GM19438 (cell line): ENCODE measurements at regions not wholly inside any gene's neighbourhood (a gene's known extent, or its start where the extent isn't known, plus 50 kb on each side); places are given as distances from the start of the nearest gene placed in this dataset.

Experiments
- ATAC-seq: cut with Tn5 transposase; IDR thresholded peaks from one replicate; pipeline ENCODE4 v1.9.1; 2021; ENCODE audit warnings: low read depth; ENCODE audit not compliant: unreplicated experiment

DNA sequence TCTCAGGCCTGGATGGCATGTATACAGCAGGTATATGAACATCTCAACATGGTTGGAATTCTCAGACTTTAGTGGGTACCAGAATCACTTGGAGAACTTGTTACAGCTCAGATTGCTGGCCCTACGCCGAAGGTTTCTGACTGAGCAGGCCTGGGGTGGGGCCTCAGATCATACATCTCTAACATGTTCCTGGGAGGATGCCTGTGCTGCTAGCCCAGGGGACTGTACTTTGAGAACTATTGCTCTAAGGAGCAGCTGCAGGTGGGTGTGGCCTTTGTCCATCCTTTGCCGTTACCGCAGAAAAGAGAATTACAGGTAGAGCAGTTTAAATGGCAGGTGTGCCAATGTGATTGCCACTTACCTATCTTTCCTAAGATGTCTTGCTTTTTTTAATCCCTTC lies 310.5 kb upstream of the JAG1 start:
- ATAC-seq: no peak

DNA sequence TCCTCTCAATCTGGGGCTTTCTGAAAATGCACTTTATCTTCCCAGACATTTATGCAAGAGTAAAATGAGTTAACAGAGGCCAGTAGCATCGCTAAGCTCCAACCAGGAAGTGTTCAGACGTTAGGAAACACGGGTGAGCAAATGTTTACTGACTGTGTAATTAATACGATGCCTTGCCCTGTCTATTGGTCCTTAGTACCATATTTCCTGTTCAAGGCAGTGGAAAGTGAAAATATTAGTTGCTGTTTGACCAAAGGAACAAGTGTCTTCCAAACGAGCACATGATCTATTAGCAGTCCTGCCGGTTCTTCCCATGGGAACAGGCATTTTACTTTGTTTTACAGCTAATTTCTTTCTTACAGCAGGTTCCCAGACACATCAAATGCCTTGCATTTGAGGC lies 311.1 kb upstream of the JAG1 start:
- ATAC-seq: no peak

GRCh38 chr20:10985536-10985935 lies 311.7 kb upstream of the JAG1 start:
- ATAC-seq: no peak

DNA sequence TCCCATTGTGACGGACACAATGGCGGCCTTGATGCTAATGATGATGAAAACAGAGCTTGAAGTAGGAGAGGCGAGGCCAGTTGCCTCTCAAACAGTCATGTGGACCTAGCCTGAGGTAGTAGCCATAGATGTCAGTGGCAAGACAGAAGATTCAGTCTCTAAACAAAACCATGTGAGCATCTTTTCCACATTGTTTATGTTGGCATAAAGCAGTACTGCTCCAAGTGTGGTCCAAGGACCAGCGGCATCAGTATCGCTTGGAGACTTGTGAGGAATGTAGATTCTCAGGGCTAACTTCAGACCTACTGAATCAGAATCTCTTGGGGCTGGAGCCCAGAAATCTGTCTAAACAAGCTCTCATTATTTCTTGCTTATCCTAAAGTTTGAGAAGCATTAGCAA lies 312.8 kb upstream of the JAG1 start:
- no peak for ATAC-seq

GRCh38 chr20:10987651-10988383 lies 314.0 kb upstream of the JAG1 start:
- no peak for ATAC-seq

GRCh38 chr20:10990625-10991382 lies 317.0 kb upstream of the JAG1 start:
- no peak for ATAC-seq

- no peak for ATAC-seq
Observed at GRCh38 chr20:10992731-10993130, 318.9 kb upstream of the JAG1 start.

DNA sequence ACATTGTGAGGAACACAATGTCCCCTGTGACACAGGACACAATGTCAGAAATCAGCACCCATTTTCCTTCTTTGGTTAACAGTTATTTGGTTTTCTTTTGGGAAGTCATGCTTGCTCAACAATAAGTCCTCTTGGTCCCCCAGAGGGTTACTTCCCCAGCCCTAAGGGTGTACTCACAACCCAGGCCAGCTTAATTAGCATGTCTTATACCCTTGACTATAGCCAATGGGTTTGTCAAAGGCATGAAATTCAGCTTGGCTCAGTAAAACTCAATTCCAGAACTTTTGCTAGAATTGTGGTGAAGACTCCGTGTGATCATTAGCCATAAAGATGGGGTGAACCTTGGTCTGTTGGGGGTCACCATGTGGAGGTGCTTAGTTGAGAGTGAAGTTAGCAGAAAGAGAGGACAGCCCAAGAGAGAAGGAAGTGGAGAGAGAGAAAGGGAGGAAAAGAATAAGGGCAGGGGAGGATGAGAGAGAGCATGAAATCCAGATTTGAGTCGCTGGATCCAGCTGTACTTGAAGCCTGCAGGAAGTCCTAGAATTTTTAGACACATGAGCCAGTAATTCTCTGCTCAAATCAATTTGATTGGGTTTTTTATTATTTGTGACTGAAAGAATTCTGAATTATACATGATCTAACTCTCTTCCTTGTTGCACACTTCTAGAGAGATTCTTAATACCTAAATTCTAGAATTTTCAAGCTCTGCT lies 321.3 kb upstream of the JAG1 start:
- ATAC-seq: no peak

DNA sequence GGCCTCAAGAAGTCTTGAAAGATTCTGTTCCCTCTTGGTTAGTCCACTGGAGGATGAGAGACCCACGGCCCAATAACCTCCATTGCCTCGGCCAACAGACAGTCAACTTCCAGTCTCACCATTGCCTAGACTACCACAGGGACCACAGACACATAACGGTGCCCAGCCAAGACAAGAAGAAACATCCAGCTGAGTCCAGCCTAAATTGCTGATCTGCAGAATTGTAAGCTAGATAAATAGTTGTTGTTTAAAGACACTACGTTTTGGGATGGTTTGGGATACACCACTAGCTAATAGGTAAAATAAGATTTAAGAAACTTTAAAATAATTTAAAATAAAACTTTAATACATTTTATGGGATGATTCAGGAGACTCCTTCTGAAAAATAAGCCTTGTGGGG lies 324.7 kb upstream of the JAG1 start:
- ATAC-seq: no peak

GRCh38 chr20:11000416-11000815 lies 326.6 kb upstream of the JAG1 start:
- ATAC-seq: no peak

DNA sequence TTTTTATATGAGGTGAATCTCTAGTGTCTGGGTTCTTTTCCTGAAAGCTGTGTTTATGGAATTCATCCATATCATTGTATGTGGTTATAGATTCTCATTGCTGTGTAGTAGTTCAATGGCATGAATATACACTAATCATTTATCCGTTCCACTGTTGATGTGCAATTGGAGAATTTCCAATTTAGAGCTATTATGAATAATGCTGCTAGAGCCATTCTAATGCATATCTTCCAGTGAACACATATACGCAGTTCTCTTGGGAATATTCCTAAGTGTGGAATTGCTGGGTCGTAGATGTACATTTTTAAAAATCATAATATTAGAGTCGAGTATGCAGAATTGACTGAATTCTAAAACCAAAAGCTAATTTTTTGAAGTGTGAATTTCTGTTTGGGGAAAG lies 327.5 kb upstream of the JAG1 start:
- no peak for ATAC-seq

GRCh38 chr20:11001764-11002540 lies 328.2 kb upstream of the JAG1 start:
- no peak for ATAC-seq

DNA sequence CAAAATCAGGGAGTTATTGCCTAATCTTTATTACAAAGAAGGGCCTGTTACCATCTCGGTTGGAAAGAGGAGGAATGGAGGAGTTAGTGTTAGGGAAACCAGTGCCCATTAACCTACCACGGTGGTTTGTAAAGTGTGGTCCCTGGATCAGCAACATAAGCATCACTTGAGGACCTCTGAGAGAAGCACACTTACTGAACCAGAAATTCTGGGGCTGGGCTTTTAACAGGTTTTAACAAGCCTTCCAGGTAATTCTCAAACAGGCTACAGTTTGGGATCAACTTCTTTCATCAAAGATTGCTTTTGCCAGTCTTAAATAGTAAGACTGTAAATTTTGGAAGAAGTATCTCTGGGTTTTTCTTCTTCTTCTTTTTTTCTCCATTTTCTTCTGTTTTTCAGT lies 329.5 kb upstream of the JAG1 start:
- no peak for ATAC-seq

GRCh38 chr20:11008444-11009033 lies 334.7 kb upstream of the JAG1 start:
- no peak for ATAC-seq

DNA sequence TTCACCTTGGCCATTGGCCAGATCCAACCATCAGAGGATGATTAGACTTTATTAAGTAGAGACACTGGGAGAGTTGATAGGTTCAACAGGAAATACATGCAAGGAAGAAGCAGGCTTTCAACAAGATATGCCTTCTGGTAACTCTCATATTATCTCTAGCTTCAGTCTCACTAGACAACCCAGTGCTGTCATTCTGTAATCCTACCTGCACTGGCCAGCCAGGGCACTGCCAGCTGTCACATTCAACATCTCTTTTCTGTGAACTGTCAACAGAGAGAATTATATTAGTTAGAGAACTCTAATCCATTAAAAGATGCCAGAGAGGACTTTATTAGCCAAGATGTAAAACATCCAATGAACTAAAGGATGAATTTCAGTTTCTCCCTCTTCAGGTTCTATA lies 337.9 kb upstream of the JAG1 start:
- no peak for ATAC-seq

DNA sequence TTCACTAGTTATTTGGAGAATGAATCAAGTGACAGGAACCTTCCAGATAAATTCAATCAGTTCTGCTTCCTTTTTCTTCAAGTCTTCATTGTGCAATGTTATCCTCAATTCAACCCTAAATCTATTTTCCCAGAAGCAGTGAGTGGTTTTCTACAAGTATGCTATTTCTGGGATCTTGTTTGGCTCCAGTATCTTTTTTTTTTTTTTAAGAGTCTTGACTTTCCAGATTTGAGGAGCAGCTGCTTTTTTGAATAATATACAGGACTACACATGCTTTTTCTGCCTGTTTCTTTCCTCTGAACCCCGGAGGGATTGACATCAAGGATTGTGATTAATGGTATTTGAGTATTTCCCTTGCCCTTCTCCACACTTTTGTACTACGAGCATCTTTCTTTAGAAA lies 339.2 kb upstream of the JAG1 start:
- no peak for ATAC-seq

- no peak for ATAC-seq
Observed at GRCh38 chr20:11013801-11014200, 340.0 kb upstream of the JAG1 start.

- ATAC-seq: no peak
Observed at GRCh38 chr20:11015440-11015839, 341.6 kb upstream of the JAG1 start.

DNA sequence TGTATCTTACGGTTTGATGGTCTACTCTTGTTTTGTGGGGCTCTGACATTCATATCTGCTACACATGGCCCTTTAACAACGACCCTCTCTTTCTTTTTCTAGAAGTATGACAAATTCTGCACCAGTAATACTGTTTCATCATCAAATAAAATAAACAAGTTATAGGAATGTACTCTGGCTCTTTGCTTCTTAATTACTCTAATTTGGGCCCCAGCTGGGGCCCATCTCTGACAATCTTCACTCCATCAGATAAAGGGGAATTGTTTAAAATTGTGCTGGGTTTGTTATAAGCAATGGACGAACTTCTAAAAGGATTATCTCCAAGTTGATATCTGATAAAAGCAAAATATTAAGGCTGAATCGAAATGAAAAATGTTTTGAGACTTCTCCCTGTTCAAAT lies 343.6 kb upstream of the JAG1 start:
- ATAC-seq: no peak

GRCh38 chr20:11018668-11019170 lies 344.9 kb upstream of the JAG1 start:
- ATAC-seq: no peak
